ENCODE measurements at regions not wholly inside any gene's neighbourhood (a gene's known extent, or its start where the extent isn't known, plus 50 kb on each side); places are given as distances from the start of the nearest gene placed in this dataset.

DNA sequence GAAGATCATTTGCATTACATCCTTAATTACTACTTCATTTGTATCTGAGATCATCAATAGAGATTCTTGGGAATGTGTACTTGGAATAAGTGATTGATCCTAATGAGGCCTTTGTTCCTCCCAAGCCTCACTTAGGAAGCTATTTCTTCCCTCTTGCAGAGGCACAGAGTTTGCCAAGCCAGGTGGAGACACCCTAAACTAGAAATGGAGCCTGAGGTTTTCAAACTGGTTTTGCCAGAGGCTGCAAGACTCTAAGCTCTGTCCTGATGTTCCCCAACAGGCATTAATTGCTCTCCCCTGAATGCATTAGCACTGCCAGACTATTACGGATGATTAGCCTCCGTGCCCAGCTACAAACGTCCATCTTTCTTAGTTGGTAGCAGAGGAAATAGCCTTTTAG lies 125.2 kb upstream of the LGALSL start:
- DNase-seq (ENCODE audit: low spot score) (no peak), ATAC-seq (no peak)
- Mint-ChIP-seq H3K27me3 (ENCODE audit: insufficient read depth, low read depth, poor library complexity) (peaks cover 13% of the 10 kb centered on the region), H3K27ac (no peak overlapping the region), H3K9me3 (no peaks in the 10 kb centered on the region), H3K36me3 (ENCODE audit: low read depth) (no peaks in the 10 kb centered on the region), H3K4me3 (no peak overlapping the region), H3K4me1 (peaks cover 49% of the 10 kb centered on the region)
- TF ChIP-seq POLR2AphosphoS5 (IDR thresholded peaks at IDR 0.05; ENCODE audit: low read depth) (no peak), JUNB (IDR thresholded peaks at IDR 0.05; ENCODE audit: unreplicated experiment) (no peak)
- TF ChIP-seq, protein P1, sequence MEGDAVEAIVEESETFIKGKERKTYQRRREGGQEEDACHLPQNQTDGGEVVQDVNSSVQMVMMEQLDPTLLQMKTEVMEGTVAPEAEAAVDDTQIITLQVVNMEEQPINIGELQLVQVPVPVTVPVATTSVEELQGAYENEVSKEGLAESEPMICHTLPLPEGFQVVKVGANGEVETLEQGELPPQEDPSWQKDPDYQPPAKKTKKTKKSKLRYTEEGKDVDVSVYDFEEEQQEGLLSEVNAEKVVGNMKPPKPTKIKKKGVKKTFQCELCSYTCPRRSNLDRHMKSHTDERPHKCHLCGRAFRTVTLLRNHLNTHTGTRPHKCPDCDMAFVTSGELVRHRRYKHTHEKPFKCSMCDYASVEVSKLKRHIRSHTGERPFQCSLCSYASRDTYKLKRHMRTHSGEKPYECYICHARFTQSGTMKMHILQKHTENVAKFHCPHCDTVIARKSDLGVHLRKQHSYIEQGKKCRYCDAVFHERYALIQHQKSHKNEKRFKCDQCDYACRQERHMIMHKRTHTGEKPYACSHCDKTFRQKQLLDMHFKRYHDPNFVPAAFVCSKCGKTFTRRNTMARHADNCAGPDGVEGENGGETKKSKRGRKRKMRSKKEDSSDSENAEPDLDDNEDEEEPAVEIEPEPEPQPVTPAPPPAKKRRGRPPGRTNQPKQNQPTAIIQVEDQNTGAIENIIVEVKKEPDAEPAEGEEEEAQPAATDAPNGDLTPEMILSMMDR (conservative IDR thresholded peaks at IDR 0.05; ENCODE audit: low read depth in 2 of 2): no peak
- Histone ChIP-seq H3K79me2 (replicated peaks; ENCODE audit: insufficient read depth) (no peaks in the 10 kb centered on the region), H3K4me3 (no peak overlapping the region), H3K27me3 (ENCODE audit: insufficient read depth) (no peaks in the 10 kb centered on the region), H3K9me2 (ENCODE audit: insufficient read depth) (peaks cover 10% of the 10 kb centered on the region; the same call in 1 of the 2 replicates), H3K27ac (ENCODE audit: low read depth) (no peak overlapping the region), H3F3A (replicated peaks; ENCODE audit: low read depth) (peaks cover 4% of the 10 kb centered on the region; the same call in 1 of the 2 replicates), H3K4me1 (ENCODE audit: insufficient read depth) (peaks cover 39% of the 10 kb centered on the region), H2AFZ (peak overlapping the region; percentile 35), H3K36me3 (ENCODE audit: insufficient read depth) (no peaks in the 10 kb centered on the region), H4K20me1 (replicated peaks; ENCODE audit: insufficient read depth) (no peaks in the 10 kb centered on the region), H3K4me2 (no peak overlapping the region)

DNA sequence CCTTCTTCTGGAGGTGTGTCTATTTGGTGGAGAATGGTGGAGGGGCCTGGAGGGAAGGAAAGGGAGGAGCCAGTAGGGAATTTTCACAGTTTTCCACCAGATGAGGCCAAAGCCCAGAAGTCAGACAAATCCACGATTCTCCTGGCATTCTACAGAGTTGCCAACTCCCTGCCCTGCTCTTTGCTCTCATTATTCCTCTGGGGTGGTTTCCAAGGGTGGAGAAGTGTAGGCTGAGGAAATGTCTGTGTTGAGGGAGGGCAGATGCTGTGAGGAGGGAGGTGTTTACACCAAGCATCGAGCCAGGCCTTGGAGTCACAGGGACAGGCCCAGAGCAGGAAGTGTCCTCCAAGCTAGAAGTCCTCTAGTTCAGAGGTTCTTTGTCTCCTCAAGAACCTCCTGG lies 124.1 kb upstream of the LGALSL start:
- Histone ChIP-seq H3F3A (replicated peaks; ENCODE audit: low read depth) (peaks cover 4% of the 10 kb centered on the region; the same call in 1 of the 2 replicates), H3K79me2 (replicated peaks; ENCODE audit: insufficient read depth) (no peaks in the 10 kb centered on the region), H3K4me2 (no peak overlapping the region), H3K36me3 (ENCODE audit: insufficient read depth) (no peaks in the 10 kb centered on the region), H3K27me3 (ENCODE audit: insufficient read depth) (no peaks in the 10 kb centered on the region), H3K9me2 (ENCODE audit: insufficient read depth) (peaks cover 10% of the 10 kb centered on the region; the same call in 1 of the 2 replicates), H3K4me1 (ENCODE audit: insufficient read depth) (peaks cover 39% of the 10 kb centered on the region), H3K4me3 (no peak overlapping the region), H2AFZ (no peak overlapping the region), H3K27ac (ENCODE audit: low read depth) (no peak overlapping the region), H4K20me1 (replicated peaks; ENCODE audit: insufficient read depth) (no peaks in the 10 kb centered on the region)
- DNase-seq (ENCODE audit: low spot score): no peak
- peaks cover 49% of the 10 kb centered on the region for H3K4me1 Mint-ChIP-seq
- ATAC-seq: no peak
- H3K36me3 Mint-ChIP-seq (ENCODE audit: low read depth): no peaks in the 10 kb centered on the region
- H3K9me3 Mint-ChIP-seq: no peaks in the 10 kb centered on the region
- no peak overlapping the region for H3K27ac Mint-ChIP-seq
- H3K27me3 Mint-ChIP-seq (ENCODE audit: insufficient read depth, low read depth, poor library complexity): peaks cover 13% of the 10 kb centered on the region
- no peak overlapping the region for H3K4me3 Mint-ChIP-seq
- TF ChIP-seq JUNB (IDR thresholded peaks at IDR 0.05; ENCODE audit: unreplicated experiment) (no peak), POLR2AphosphoS5 (IDR thresholded peaks at IDR 0.05; ENCODE audit: low read depth) (no peak), EZH2 (IDR thresholded peaks at IDR 0.05; ENCODE audit: low read depth, unreplicated experiment) (no peak), ZNF331 (CRISPR knock-in tag; IDR thresholded peaks at IDR 0.05; ENCODE audit: low read depth) (no peak), EZH2phosphoT487 (IDR thresholded peaks at IDR 0.05; ENCODE audit: unreplicated experiment) (no peak), ZNF114 (CRISPR knock-in tag; IDR thresholded peaks at IDR 0.05) (no peak), STAT1 (IDR thresholded peaks at IDR 0.05; ENCODE audit: unreplicated experiment) (no peak)
- TF ChIP-seq, protein P2, sequence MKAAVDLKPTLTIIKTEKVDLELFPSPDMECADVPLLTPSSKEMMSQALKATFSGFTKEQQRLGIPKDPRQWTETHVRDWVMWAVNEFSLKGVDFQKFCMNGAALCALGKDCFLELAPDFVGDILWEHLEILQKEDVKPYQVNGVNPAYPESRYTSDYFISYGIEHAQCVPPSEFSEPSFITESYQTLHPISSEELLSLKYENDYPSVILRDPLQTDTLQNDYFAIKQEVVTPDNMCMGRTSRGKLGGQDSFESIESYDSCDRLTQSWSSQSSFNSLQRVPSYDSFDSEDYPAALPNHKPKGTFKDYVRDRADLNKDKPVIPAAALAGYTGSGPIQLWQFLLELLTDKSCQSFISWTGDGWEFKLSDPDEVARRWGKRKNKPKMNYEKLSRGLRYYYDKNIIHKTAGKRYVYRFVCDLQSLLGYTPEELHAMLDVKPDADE (IDR thresholded peaks at IDR 0.05): no peak
- TF ChIP-seq, protein P3, sequence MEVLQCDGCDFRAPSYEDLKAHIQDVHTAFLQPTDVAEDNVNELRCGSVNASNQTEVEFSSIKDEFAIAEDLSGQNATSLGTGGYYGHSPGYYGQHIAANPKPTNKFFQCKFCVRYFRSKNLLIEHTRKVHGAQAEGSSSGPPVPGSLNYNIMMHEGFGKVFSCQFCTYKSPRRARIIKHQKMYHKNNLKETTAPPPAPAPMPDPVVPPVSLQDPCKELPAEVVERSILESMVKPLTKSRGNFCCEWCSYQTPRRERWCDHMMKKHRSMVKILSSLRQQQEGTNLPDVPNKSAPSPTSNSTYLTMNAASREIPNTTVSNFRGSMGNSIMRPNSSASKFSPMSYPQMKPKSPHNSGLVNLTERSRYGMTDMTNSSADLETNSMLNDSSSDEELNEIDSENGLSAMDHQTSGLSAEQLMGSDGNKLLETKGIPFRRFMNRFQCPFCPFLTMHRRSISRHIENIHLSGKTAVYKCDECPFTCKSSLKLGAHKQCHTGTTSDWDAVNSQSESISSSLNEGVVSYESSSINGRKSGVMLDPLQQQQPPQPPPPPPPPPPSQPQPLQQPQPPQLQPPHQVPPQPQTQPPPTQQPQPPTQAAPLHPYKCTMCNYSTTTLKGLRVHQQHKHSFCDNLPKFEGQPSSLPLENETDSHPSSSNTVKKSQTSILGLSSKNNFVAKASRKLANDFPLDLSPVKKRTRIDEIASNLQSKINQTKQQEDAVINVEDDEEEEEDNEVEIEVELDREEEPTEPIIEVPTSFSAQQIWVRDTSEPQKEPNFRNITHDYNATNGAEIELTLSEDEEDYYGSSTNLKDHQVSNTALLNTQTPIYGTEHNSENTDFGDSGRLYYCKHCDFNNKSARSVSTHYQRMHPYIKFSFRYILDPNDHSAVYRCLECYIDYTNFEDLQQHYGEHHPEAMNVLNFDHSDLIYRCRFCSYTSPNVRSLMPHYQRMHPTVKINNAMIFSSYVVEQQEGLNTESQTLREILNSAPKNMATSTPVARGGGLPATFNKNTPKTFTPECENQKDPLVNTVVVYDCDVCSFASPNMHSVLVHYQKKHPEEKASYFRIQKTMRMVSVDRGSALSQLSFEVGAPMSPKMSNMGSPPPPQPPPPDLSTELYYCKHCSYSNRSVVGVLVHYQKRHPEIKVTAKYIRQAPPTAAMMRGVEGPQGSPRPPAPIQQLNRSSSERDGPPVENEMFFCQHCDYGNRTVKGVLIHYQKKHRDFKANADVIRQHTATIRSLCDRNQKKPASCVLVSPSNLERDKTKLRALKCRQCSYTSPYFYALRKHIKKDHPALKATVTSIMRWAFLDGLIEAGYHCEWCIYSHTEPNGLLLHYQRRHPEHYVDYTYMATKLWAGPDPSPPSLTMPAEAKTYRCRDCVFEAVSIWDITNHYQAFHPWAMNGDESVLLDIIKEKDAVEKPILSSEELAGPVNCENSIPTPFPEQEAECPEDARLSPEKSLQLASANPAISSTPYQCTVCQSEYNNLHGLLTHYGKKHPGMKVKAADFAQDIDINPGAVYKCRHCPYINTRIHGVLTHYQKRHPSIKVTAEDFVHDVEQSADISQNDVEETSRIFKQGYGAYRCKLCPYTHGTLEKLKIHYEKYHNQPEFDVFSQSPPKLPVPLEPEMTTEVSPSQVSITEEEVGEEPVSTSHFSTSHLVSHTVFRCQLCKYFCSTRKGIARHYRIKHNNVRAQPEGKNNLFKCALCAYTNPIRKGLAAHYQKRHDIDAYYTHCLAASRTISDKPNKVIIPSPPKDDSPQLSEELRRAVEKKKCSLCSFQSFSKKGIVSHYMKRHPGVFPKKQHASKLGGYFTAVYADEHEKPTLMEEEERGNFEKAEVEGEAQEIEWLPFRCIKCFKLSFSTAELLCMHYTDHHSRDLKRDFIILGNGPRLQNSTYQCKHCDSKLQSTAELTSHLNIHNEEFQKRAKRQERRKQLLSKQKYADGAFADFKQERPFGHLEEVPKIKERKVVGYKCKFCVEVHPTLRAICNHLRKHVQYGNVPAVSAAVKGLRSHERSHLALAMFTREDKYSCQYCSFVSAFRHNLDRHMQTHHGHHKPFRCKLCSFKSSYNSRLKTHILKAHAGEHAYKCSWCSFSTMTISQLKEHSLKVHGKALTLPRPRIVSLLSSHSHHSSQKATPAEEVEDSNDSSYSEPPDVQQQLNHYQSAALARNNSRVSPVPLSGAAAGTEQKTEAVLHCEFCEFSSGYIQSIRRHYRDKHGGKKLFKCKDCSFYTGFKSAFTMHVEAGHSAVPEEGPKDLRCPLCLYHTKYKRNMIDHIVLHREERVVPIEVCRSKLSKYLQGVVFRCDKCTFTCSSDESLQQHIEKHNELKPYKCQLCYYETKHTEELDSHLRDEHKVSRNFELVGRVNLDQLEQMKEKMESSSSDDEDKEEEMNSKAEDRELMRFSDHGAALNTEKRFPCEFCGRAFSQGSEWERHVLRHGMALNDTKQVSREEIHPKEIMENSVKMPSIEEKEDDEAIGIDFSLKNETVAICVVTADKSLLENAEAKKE (CRISPR knock-in tag; IDR thresholded peaks at IDR 0.05): no peak
- TF ChIP-seq, protein P1 (conservative IDR thresholded peaks at IDR 0.05; ENCODE audit: low read depth in 2 of 2): no peak

All from GM23338 (cell line).